Adipocyte (in vitro differentiated cells): ENCODE measurements at regions not wholly inside any gene's neighbourhood (a gene's known extent, or its start where the extent isn't known, plus 50 kb on each side); places are given as distances from the start of the nearest gene placed in this dataset.

Source experiments
- DNase-seq: peaks from one replicate; pipeline ENCODE4 v3.0.0-alpha.2; 2015; ENCODE audit warnings: low read depth
- H3K27me3 ChIP-seq: replicated peaks from 2 replicates; pipeline ENCODE4 v1.7.0; 2013; ENCODE audit warnings: mild to moderate bottlenecking, low read length, moderate library complexity; ENCODE audit not compliant: control insufficient read depth, insufficient read depth
- H3K36me3 ChIP-seq: 2 replicates; pipeline ENCODE4 v1.7.0; 2013; ENCODE audit warnings: low read length, mild to moderate bottlenecking, moderate library complexity; ENCODE audit not compliant: control insufficient read depth, insufficient read depth, severe bottlenecking
- H3K4me1 ChIP-seq: 2 replicates; pipeline ENCODE4 v1.7.0; 2013; ENCODE audit warnings: mild to moderate bottlenecking, low read length, moderate library complexity; ENCODE audit not compliant: control insufficient read depth, insufficient read depth
- H3K4me3 ChIP-seq: 2 replicates; pipeline ENCODE4 v1.7.0; 2013; ENCODE audit warnings: mild to moderate bottlenecking, low read length, moderate library complexity
- H3K9ac ChIP-seq: 2 replicates; pipeline ENCODE4 v1.7.0; 2013; ENCODE audit warnings: mild to moderate bottlenecking, low read length, moderate library complexity
- H3K9me3 ChIP-seq: 2 replicates; pipeline ENCODE4 v1.7.0; 2013; ENCODE audit warnings: mild to moderate bottlenecking, low read length, moderate library complexity; ENCODE audit not compliant: control insufficient read depth

GRCh38 chr13:39976481-39976880 lies 321.0 kb downstream of the COG6 start:
- Histone ChIP-seq H3K9ac (no peak overlapping the region), H3K36me3 (no peaks in the 10 kb centered on the region), H3K9me3 (no peaks in the 10 kb centered on the region), H3K27me3 (peaks cover 10% of the 10 kb centered on the region), H3K4me3 (no peak overlapping the region), H3K4me1 (no peaks in the 10 kb centered on the region)
- DNase-seq: no peak

- H3K9me3 ChIP-seq: no peaks in the 10 kb centered on the region
- H3K4me1 ChIP-seq: no peaks in the 10 kb centered on the region
- no peaks in the 10 kb centered on the region for H3K36me3 ChIP-seq
- no peak overlapping the region for H3K9ac ChIP-seq
- H3K4me3 ChIP-seq: no peak overlapping the region
- H3K27me3 ChIP-seq: no peaks in the 10 kb centered on the region
- no peak for DNase-seq
Measured at GRCh38 chr13:39981056-39981455, 325.6 kb downstream of the COG6 start.

- Histone ChIP-seq H3K36me3 (no peaks in the 10 kb centered on the region), H3K27me3 (no peaks in the 10 kb centered on the region), H3K9ac (no peak overlapping the region), H3K9me3 (no peaks in the 10 kb centered on the region), H3K4me3 (no peak overlapping the region), H3K4me1 (no peaks in the 10 kb centered on the region)
- no peak for DNase-seq
Measured at GRCh38 chr13:39982745-39983144, 327.3 kb downstream of the COG6 start.

- no peak overlapping the region for H3K9ac ChIP-seq
- H3K9me3 ChIP-seq: peaks cover 6% of the 10 kb centered on the region
- no peak overlapping the region for H3K4me3 ChIP-seq
- DNase-seq: no peak
- no peaks in the 10 kb centered on the region for H3K4me1 ChIP-seq
- no peaks in the 10 kb centered on the region for H3K36me3 ChIP-seq
- no peaks in the 10 kb centered on the region for H3K27me3 ChIP-seq
Measured at GRCh38 chr13:39985071-39985470, 329.6 kb downstream of the COG6 start.

- no peak for DNase-seq
- no peaks in the 10 kb centered on the region for H3K4me1 ChIP-seq
Measured at GRCh38 chr13:39988351-39988750, 332.9 kb downstream of the COG6 start.

GRCh38 chr13:39998166-39998565 lies 342.7 kb downstream of the COG6 start:
- no peaks in the 10 kb centered on the region for H3K4me1 ChIP-seq

More at GRCh38 chr13:39988351-39988750, 332.9 kb downstream of the COG6 start:
- Histone ChIP-seq H3K27me3 (no peaks in the 10 kb centered on the region), H3K4me3 (no peak overlapping the region), H3K9me3 (peaks cover 6% of the 10 kb centered on the region), H3K9ac (no peak overlapping the region), H3K36me3 (no peaks in the 10 kb centered on the region)

GRCh38 chr13:40002016-40002415 lies 346.6 kb downstream of the COG6 start:
- peaks cover 4% of the 10 kb centered on the region for H3K9me3 ChIP-seq
- no peaks in the 10 kb centered on the region for H3K36me3 ChIP-seq
- peaks cover 2% of the 10 kb centered on the region for H3K27me3 ChIP-seq
- no peak overlapping the region for H3K4me3 ChIP-seq
- DNase-seq: no peak
- no peak overlapping the region for H3K9ac ChIP-seq
- H3K4me1 ChIP-seq: no peaks in the 10 kb centered on the region

More at GRCh38 chr13:39998166-39998565, 342.7 kb downstream of the COG6 start:
- Histone ChIP-seq H3K4me3 (no peak overlapping the region), H3K27me3 (peaks cover 19% of the 10 kb centered on the region), H3K9me3 (no peaks in the 10 kb centered on the region), H3K9ac (no peak overlapping the region), H3K36me3 (no peaks in the 10 kb centered on the region)
- no peak for DNase-seq

GRCh38 chr13:40013554-40013953 lies 358.1 kb downstream of the COG6 start:
- no peak for DNase-seq
- Histone ChIP-seq H3K36me3 (no peaks in the 10 kb centered on the region), H3K9ac (no peak overlapping the region), H3K4me3 (no peak overlapping the region), H3K4me1 (no peaks in the 10 kb centered on the region), H3K9me3 (peaks cover 4% of the 10 kb centered on the region), H3K27me3 (peaks cover 4% of the 10 kb centered on the region)

- H3K4me3 ChIP-seq: no peak overlapping the region
- H3K36me3 ChIP-seq: no peaks in the 10 kb centered on the region
- no peak for DNase-seq
- peaks cover 3% of the 10 kb centered on the region for H3K27me3 ChIP-seq
- H3K4me1 ChIP-seq: no peaks in the 10 kb centered on the region
- no peak overlapping the region for H3K9ac ChIP-seq
- no peaks in the 10 kb centered on the region for H3K9me3 ChIP-seq
Measured at GRCh38 chr13:40016953-40017660, 361.6 kb downstream of the COG6 start.

GRCh38 chr13:40017662-40018262 lies 362.3 kb downstream of the COG6 start:
- no peaks in the 10 kb centered on the region for H3K4me1 ChIP-seq
- no peak overlapping the region for H3K4me3 ChIP-seq
- H3K9ac ChIP-seq: no peak overlapping the region
- no peaks in the 10 kb centered on the region for H3K36me3 ChIP-seq
- DNase-seq: no peak
- H3K27me3 ChIP-seq: peaks cover 3% of the 10 kb centered on the region
- H3K9me3 ChIP-seq: no peaks in the 10 kb centered on the region

- DNase-seq: no peak
Measured at GRCh38 chr13:40023595-40024203, 368.2 kb downstream of the COG6 start.

More at GRCh38 chr13:40023595-40024203, 368.2 kb downstream of the COG6 start:
- Histone ChIP-seq H3K4me1 (peaks cover 19% of the 10 kb centered on the region), H3K36me3 (no peaks in the 10 kb centered on the region), H3K9ac (no peak overlapping the region), H3K4me3 (no peak overlapping the region), H3K27me3 (peaks cover 1% of the 10 kb centered on the region), H3K9me3 (peaks cover 7% of the 10 kb centered on the region)
